ENCODE measurements at regions not wholly inside any gene's neighbourhood (a gene's known extent, or its start where the extent isn't known, plus 50 kb on each side); places are given as distances from the start of the nearest gene placed in this dataset.

- no peak for TF ChIP-seq E2F8 (IDR thresholded peaks at IDR 0.05; ENCODE audit: low read depth, partially characterized antibody)
- no peak for TF ChIP-seq MTA3 (IDR thresholded peaks at IDR 0.05; ENCODE audit: borderline replicate concordance, low read length)
- TF ChIP-seq BCLAF1 (IDR thresholded peaks at IDR 0.05), result no peak
- no peak for TF ChIP-seq PBX3 (IDR thresholded peaks at IDR 0.05; ENCODE audit: insufficient replicate concordance, low read depth, low read length)
- TF ChIP-seq WRNIP1 (IDR thresholded peaks at IDR 0.05; ENCODE audit: borderline replicate concordance, low read depth, low read length), result no peak
These were observed 113.0 kb downstream of the GOSR1 start (continued) for GRCh38 chr17:30590081-30590733.

All from GM12878 (cell line).